ENCODE measurements at regions not wholly inside any gene's neighbourhood (a gene's known extent, or its start where the extent isn't known, plus 50 kb on each side); places are given as distances from the start of the nearest gene placed in this dataset.
A peak's percentile ranks its signal among the peaks of the same experiment; 100 is the strongest.

DNA sequence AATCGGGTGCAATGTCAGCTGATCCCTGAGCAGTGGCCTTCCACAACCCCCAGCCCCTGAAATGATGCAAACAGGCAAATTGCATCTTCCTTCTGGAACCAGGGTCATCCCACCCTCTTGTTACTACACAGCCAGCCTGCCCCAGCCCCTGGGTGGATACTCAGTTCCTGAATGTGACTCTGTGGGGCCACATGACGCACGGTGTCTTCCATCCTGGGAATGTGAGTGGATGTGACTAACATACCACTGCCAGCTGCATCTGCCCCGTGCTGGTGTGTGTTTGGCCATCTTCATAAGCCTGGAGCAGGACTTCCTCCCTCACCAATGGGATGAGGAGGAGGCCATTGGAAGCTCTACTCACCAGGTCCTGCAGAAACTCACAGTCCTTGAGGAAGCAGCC lies 257.9 kb upstream of the ADAMTS16 start:
- no peak for DNase-seq (ENCODE audit: insufficient read length, low spot score)
- FAIRE-seq, result no peak

DNA sequence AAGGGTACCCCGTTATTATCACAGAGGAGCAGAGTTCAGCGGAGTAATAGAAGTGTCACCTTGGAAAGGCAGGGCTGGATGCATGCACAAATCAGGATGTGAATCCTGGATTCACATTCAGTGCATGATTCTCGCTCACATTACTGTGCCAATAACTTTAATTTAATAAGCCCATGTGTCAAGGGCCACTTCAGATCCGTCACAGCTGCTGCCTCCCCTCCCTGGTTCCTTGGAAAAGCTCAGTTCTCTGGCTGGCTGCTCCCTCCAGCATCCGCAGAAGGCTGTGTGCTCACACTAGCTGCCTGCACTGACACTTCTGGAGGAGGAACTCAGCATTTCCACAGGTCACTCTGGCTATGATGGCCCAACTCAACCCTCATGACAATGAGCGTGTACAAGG lies 256.8 kb upstream of the ADAMTS16 start:
- no peak for DNase-seq (ENCODE audit: insufficient read length, low spot score)
- FAIRE-seq, result no peak

DNA sequence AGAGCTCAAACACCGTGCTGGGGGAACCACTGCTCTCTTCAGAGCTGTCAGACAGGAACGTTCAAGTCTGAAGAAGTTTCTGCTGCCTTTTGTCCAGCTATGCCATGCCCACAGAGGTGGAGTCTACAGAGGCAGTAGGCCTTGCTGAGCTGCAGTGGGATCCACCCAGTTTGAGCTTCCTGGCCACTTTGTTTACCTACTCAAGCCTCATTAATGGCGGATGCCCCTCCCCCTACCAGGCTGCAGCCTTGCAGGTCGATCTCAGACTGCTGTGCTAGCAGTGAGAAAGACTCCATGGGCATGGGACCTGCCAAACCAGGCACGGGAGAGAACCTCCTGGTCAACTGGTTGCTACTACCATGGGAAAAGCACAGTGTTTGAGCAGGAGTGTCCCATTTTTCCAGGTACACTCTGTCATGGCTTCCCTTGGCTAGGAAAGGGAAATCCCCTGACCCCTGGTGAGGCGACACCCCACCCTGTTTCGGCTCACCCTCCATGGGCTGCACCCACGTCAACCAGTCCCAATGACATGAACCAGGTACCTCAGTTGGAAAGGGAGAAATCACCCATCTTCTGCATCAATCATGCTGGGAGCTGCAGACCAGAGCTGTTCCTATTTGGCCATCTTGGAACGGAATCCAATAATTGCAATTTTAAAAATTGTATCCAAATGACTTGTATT lies 246.9 kb upstream of the ADAMTS16 start:
- FAIRE-seq (no peak), DNase-seq (ENCODE audit: insufficient read length, low spot score) (no peak)

DNA sequence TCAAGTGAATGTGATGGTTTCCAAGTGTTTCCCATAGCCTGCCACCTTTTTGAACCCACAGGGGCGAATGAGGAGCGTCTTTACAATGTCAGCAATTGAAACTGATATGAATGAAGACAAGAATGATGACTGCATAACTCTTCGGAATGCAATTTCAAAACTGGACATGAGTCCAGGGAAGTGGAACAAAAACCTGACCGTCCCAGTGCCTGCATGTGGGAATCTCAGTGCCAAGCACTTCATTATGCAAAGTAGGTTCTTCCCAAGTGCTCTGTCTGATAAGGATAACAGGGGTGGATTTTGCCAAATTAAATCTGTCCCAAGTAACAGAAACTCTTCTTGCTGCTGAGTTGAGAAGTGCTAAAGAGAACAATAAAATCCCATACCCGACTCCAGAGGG lies 243.8 kb upstream of the ADAMTS16 start:
- FAIRE-seq, result no peak
- DNase-seq (ENCODE audit: insufficient read length, low spot score), result no peak

DNA sequence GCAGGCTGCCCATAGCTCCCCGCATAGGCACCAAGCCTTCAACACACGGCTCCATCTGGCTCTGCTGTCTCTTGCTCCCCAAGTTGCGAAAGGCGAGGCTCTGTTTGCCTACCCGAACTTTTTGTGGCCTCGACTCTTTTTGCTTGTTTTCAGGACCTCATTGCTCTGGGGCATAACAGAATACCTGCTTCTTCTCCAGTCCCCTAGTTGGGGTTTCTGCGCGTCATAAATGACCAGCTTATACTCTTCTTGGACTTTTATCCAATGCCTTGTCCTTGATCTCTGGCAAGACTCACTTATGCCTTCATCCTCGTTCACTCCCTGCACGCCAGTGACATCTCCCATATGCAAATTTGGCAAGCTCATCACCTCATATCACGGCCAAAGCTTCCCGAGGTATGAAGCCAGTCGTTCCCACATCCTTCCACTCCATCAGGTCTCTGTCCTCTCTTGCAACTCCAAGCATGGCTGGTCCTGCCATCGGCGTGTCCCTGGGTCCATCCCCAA lies 238.8 kb upstream of the ADAMTS16 start:
- DNase-seq (ENCODE audit: insufficient read length, low spot score), result no peak
- no peak for FAIRE-seq

DNA sequence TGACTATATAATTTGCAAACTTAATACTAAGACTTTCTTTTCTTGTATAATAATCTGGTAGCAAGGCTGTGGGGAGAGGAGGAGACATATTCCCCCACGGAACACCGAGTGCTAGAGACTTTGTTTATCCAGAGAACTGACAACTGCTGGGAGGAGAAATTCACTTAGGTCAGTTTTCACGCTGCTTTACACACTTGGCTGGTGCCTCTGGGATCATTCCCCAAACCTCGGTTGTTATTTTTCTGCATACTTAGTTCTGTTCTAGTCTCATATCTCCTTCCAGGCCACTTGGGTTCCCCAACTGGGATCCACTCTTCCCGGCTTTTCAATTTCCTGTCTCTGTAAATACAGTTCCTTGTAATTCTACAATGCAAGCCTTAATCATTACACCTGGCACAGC lies 238.2 kb upstream of the ADAMTS16 start:
- DNase-seq (ENCODE audit: insufficient read length, low spot score) (no peak), FAIRE-seq (no peak)

DNA sequence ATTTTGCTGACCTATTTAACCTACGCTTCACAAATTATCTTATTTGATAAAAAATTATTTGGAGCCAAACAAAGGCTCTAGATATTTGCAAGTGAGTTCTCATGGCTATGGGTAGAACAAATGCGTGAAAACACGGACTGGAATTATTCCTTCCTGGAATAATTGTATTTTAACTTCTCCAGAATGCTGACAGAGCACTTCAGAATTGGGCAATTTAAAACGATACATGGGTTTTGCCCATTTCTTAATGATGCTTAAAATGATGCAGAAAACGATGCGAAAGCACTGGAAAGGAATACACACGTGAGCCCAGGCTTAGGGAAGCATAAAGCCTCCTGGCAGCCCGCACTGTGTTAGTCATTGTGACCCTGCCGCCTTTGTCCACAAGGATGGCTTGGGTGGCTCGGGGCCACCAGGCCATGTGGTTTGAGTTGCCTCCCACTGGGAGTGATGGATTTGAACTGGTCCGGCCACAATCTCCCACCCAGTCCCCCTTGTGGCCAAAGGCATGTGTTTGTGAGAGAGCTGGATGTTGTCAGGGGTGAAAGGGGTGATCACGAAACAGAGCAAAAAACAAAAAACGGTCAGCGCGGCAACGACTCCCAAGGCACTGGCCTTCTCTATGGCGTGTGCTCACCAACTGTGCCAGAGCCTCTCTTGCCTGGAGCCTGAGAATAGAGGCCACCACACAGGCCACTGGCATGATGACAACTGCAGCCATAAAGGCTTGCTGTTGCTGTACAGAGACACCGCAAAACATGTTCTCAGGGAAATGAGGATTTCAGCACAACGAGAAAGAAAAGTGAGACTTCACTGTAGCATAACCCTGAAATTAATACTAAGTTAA lies 234.2 kb upstream of the ADAMTS16 start:
- DNase-seq (ENCODE audit: insufficient read length, low spot score) (no peak), FAIRE-seq (no peak)

DNA sequence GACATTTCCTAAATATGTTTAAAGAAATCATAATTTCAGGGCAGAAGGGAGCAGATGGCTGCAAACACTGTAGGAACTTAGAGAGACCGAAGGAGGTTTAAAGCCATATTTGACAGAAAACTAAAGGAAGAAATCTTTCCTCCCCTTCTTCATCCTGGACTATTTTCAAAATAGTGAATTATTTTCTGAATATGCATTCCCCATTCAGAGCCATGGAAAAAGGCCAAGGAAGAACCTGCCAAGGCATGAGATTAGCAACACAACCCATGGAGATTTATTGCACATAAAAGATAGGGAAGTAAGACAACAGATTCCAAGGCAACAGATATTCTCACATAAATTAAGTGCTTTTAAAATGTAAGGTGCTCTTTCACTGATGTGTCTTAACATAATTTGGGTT lies 233.3 kb upstream of the ADAMTS16 start:
- no peak for FAIRE-seq
- DNase-seq (ENCODE audit: insufficient read length, low spot score), result no peak

DNA sequence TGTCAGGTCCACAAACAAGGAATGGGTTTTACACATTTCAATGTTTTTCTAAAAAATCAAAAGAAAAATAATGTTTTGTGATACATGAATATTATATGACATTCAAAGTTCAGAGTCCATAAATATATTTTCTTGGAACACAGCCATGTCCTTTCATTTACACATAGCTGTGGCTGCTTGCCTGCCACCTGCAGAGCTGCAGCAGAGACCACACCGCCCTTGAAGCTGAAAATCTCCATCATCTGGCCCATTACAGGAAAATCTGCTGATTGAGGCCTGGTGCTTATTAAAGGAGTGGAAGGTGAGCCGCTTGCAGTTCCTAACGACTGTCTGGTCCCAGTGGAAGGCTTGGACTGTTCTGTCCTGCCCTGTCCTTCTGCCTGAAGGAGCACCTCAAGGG lies 232.6 kb upstream of the ADAMTS16 start:
- FAIRE-seq, result no peak
- DNase-seq (ENCODE audit: insufficient read length, low spot score), result no peak

DNA sequence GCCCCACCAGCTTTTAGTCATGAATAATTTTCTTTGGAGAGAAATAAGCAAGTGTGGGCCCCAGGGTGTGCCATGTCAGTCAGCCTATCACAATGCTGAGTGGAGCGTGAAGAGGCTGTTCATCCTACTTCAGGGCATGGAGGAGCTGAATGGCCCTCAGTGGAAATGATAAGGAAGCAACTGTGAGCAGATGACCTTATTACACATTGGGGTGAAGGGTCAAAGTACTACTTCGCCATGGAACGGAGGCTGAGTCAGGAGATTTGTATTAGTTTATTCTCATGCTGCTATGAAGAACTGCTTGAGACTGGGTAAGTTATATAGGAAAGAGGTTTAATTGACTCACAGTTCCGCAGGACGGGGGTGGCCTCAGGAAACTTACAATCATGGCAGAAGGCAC lies 231.0 kb upstream of the ADAMTS16 start:
- no peak for FAIRE-seq
- DNase-seq (ENCODE audit: insufficient read length, low spot score), result no peak

DNA sequence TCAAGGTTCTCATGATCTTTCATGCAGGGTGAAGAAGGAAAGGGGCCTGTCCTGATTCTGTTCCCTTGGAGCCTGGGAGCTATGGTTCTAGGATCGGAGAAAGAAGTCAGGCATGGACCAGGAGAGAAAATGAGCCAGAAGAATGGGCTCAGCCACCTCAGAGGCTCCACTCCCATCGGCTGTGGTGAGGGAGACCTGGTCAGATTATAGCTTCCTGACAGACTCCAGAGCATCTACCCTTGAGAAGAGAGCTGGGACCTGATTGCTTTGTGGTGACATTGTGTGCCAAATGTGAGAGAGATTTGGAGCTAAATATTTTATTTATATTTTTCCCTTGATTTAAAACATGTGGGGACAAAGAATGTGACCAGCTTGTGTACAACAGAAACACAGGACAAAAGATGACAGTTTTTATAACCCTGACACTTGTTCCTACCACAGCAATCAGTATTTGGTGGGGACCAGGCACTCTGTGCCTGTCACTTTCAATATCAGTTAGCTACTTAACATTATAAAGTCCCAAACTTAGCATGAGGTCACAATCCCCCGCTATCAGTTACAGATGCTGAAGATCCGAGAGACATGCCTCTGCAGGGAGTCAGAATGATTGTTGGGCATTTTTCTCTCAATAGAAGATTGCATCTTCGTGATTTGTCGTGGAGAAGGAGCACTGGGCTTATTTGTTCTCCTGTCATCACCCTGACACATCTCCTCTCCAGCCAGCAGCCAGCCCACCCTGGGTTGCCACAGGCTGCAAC lies 228.3 kb upstream of the ADAMTS16 start:
- FAIRE-seq (no peak), DNase-seq (ENCODE audit: insufficient read length, low spot score) (no peak)

DNA sequence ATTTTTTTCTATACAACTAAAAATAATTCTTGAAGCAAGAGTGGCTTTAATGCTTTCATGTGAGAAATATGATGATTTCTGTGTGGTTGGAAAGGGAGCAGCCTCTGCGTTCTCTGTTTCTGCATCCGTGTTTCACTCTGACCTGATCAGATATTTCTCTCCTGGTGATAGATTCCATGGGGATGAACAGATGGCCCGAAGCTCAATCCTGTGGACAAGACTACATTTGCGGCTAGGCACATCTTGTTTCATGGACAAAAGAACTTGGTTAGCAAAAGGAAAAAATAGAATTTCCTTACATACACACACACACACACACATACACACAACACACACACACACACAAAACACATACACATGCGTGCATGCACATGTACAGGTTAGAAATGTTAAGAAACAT lies 218.2 kb upstream of the ADAMTS16 start:
- no peak for FAIRE-seq
- DNase-seq (ENCODE audit: insufficient read length, low spot score), result no peak

DNA sequence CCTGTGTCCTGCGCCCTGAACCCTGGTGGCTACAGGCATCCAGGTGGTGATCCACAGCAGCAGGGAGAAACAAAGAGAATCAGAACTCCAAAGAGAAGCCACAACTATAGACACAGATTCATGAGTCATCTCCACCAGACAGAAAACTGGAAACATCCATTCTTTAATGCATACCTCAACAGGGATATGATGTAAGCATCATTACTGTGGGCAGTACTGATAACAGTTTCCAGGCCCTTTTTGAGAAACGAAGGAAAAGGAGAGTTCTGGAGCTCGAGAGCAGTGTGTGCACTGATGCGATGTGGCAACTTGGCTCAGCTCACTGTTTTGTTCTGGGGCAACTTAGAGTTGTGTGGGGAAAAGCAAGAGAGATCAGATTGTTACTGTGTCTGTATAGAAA lies 215.6 kb upstream of the ADAMTS16 start:
- DNase-seq (ENCODE audit: insufficient read length, low spot score), result no peak
- no peak for FAIRE-seq

DNA sequence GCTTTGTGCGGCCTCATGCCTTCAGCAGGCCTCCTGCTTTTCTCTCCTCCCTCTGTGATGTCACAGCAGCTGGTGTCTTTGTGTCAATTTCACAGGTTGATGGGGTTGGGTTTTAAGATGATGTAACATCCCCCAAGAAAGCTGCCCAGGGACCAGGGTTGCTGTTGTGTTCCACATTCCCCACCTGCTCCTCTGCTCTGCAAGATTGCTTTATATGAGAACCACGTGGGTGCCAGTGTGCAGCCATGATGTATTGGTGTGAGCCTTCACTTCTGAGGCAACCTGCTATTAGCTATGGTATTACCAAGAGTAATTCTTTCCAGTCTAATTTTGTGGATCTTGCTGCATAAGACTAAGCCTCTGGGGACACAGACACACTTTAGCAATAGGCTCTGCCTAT lies 213.0 kb upstream of the ADAMTS16 start:
- no peak for DNase-seq (ENCODE audit: insufficient read length, low spot score)
- no peak for FAIRE-seq

DNA sequence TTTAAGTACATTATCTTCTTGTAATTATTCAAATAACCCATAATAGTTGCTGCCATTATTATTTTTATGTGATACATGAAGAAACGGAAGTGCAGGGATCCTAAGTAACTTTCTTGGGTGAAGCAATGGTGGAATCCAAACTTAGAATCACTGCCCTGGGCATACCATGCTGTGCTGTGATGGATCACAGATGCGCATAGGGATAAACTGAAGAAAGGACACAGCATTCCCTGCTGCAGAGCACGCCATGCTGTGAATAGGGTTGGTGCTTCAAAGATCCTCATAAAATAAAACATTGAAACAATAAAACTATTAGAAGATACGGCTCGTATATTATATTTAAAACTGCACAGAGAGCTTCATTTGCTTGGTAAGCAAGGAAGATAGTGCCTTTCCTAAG lies 211.7 kb upstream of the ADAMTS16 start:
- no peak for FAIRE-seq

DNA sequence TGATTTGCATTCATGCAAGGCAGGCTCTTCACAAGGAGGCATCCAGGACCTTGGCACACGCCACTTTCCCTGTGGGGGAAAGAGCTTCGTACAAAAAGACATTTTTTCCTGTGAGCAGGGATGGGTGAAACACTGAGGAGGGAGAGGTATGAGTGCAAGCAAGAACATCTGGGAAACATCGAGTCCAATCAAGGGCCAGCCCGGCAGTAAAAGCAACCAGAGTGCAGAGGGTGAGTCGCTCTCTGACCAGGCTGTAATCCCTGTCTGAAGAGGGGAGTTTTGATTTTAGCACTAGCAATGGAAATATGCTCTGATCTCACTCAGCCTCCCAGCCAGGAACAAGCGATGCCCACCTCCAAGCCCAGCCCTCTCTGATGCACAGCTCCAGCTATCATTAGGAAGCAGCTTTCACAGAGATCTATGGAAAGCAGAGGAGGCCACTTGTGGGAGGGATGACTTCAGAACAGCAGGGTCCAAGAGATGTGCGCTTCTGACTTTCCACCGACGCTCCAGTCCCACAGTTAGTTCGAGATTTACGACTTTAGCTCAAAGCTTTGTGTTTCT lies 211.0 kb upstream of the ADAMTS16 start:
- FAIRE-seq, result no peak
- no peak for DNase-seq (ENCODE audit: insufficient read length, low spot score)

More for the DNA sequence above, 211.7 kb upstream of the ADAMTS16 start:
- DNase-seq (ENCODE audit: insufficient read length, low spot score), result no peak

DNA sequence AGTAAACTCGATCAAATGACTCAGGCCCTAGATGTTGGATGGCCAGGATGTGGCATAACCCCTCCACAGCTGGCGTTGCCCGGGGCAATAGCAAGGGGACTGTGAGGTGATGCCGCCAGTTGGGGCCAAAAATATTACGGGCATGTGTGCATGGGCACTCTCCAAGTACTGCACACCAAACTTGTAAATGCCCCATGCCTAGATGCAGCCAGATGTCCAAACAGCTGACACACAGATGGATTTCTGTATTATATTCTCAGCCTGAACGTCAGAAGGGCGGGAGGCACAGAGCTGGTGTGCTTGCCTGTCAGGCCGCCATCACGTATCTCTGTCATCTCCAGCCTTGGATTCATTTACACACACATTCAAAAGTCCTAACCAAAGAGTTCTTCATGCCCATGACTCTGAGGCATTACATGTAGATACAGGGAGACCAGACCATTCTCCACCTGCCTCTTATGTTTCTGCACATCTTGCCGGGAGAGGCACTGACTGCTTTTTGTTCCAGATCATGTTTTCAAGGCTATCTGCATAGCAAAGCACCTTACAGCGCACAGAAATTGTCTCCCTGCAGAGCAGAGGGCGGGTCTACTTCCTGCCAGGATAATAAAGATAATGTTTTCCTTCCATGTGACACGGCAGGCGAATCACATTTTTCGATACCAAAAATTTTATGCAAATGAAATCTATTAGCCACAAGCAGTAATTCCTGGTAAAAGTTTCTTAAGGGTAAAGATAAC lies 200.9 kb upstream of the ADAMTS16 start:
- no peak for FAIRE-seq
- DNase-seq (ENCODE audit: insufficient read length, low spot score), result no peak

DNA sequence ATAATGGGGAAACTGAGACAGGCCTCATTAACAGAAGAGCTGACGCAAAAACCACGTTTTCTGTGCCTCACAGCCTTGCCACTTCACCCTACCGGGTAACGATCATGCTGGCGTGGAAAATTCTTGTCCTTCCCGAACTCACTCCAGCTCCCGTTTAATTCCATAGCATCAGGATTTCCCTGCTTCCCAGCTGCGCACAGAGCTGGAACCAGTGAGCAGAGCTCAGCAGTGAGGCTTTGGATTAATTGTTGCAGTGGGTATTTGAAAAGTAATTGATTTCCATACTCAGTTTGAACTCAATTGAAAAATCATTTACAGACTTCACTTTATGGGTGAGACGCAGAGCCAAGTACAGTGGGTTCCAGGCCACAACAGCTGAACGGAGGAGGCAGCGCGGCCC lies 199.0 kb upstream of the ADAMTS16 start:
- no peak for DNase-seq (ENCODE audit: insufficient read length, low spot score)
- no peak for FAIRE-seq

DNA sequence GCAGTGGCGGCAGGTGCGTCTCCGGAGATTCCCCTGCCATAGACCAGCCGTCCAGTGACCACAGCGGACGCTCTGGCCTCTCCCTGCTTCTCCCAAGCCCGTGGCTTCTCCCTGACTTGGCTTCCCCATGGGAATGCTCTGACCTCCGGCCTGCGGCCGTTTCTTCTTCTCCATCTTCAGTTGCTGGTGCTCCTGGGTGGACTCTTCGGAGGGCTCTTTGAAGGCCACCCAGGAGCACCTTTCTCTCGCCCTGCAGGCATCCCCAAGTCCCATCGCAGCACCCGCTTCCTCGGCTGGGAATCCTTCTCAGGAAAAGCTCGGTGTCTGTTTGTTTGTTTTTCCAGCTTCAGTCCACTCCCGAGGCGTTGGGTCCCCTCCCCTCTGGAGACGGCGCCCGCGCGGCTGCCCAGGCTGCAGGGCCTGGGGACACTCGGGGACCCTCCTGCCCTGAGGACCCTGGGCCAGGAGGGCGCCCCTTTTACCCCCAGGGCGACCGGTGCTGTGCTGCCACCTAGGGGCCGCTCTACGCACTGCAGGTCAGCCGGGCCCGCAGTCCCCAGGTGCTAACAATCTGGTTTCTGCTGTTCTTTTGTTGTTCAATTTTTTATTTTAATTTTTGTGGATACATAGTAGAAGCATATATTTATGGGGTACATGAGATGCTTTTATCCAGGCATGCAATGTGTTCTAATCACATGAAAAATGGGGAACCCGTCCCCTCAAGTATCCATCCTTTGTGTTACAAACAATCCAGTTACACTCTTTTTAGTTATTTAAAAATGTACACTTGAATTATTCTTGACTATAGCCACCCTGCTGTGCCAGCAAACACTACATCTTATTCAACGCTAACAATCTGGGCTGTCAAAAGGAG lies 197.9 kb upstream of the ADAMTS16 start:
- peak; percentile 29 for DNase-seq (ENCODE audit: insufficient read length, low spot score)

DNA sequence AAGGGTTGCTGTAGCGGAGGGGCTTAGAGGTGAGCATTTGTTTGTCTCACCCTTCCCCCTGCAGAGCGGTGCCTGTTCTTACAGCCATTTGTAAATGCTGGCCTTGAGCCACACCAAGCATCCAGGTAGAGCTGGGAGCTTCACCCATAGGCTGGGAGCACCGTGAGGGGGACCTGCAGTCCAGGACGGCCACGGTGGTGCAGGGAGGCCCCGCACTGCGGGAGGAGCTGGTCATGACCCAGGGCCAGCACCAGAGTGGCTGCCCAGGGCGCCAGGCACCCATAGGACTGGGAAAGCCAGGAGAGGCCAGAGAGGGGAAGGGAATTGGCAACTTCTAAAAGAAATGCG lies 197.3 kb upstream of the ADAMTS16 start:
- no peak for DNase-seq (ENCODE audit: insufficient read length, low spot score)
- FAIRE-seq, result no peak

More for the DNA sequence above, 197.9 kb upstream of the ADAMTS16 start:
- FAIRE-seq, result no peak

All from GM19239 (cell line).